Lower leg skin (tissue), 4 donors: ENCODE measurements at regions not wholly inside any gene's neighbourhood (a gene's known extent, or its start where the extent isn't known, plus 50 kb on each side); places are given as distances from the start of the nearest gene placed in this dataset.

Experiments
- DNase-seq, 2 donors: peaks; one replicate each; pipeline ENCODE4 v3.0.0-alpha.2; 2019; ENCODE audit warnings: low spot score in 2 of 2
- H3K4me3 ChIP-seq: fragments of 200-600 bp; sonication (generic); 2 replicates; pipeline ENCODE4 v1.5.1; 2017; ENCODE audit warnings: mild to moderate bottlenecking, low read depth; ENCODE audit not compliant: poor library complexity, severe bottlenecking
- CTCF ChIP-seq, 3 donors: fragments of 450-650 bp; IDR thresholded peaks; one replicate each; pipeline ENCODE4 v1.5.1; 2016; ENCODE audit warnings: antibody characterized with exemption in 3 of 3, mild to moderate bottlenecking in 3 of 3, moderate library complexity in 2 of 3
- POLR2A ChIP-seq, 2 donors: fragments of 450-650 bp; IDR thresholded peaks; one replicate each; pipeline ENCODE4 v1.6.1; 2016 to 2017; ENCODE audit warnings: antibody characterized with exemption in 2 of 2, mild to moderate bottlenecking in 1 of 2, moderate library complexity in 1 of 2
- WGBS, 2 donors: methylation state at CpG; one replicate each; pipeline ENCODE4 v1.1.5; 2018; 5-methylcytosine and 5-hydroxymethylcytosine counted together
- intact Hi-C: fragments of 100-400 bp; cut with DNase I; formaldehyde crosslinking; loops from one replicate; pipeline ENCODE4 v1.15.0; 2023; ENCODE audit warnings: low total_unique reads

GRCh38 chr4:111793433-111794091, 351.7 kb upstream of the FAM241A start:
- no peak for DNase-seq
- intact Hi-C loops, result no loop called here
- no peak overlapping the region for H3K4me3 ChIP-seq
- WGBS, 2 donors, result 51 to 55% methylated on average over 2 of the region's 2 CpGs
- TF ChIP-seq POLR2A (IDR thresholded peaks at IDR 0.05), result no peak
- no peak for TF ChIP-seq CTCF (IDR thresholded peaks at IDR 0.05)

- intact Hi-C loops, result no loop called here
- no peak for TF ChIP-seq POLR2A (IDR thresholded peaks at IDR 0.05)
- TF ChIP-seq CTCF (IDR thresholded peaks at IDR 0.05), result no peak
- no peak overlapping the region for H3K4me3 ChIP-seq
- DNase-seq, result no peak
- 80% methylated on average over 5 of the region's 5 CpGs for WGBS, 2 donors
Observed at GRCh38 chr4:111797455-111798163, 347.6 kb upstream of the FAM241A start.

- no peak for DNase-seq
Observed at GRCh38 chr4:111798840-111799239, 346.4 kb upstream of the FAM241A start.

GRCh38 chr4:111800551-111800950, 344.7 kb upstream of the FAM241A start:
- no peak overlapping the region for H3K4me3 ChIP-seq
- intact Hi-C loops, result no loop called here
- 86 to 95% methylated on average over 2 of the region's 2 CpGs for WGBS, 2 donors

More at GRCh38 chr4:111798840-111799239, 346.4 kb upstream of the FAM241A start:
- 72 to 73% methylated on average over 2 of the region's 2 CpGs for WGBS, 2 donors
- intact Hi-C loops, result no loop called here
- no peak overlapping the region for H3K4me3 ChIP-seq
- TF ChIP-seq CTCF (IDR thresholded peaks at IDR 0.05) (no peak), POLR2A (IDR thresholded peaks at IDR 0.05) (no peak)

GRCh38 chr4:111802191-111802590, 343.1 kb upstream of the FAM241A start:
- WGBS, 2 donors, result 47 to 55% methylated on average over 3 of the region's 3 CpGs
- no peak overlapping the region for H3K4me3 ChIP-seq
- TF ChIP-seq CTCF (IDR thresholded peaks at IDR 0.05) (no peak), POLR2A (IDR thresholded peaks at IDR 0.05) (no peak)
- intact Hi-C loops, result no loop called here
- no peak for DNase-seq

More at GRCh38 chr4:111800551-111800950, 344.7 kb upstream of the FAM241A start:
- DNase-seq, result no peak
- TF ChIP-seq POLR2A (IDR thresholded peaks at IDR 0.05) (no peak), CTCF (IDR thresholded peaks at IDR 0.05) (no peak)
